ENCODE measurements at regions not wholly inside any gene's neighbourhood (a gene's known extent, or its start where the extent isn't known, plus 50 kb on each side); places are given as distances from the start of the nearest gene placed in this dataset.

DNA sequence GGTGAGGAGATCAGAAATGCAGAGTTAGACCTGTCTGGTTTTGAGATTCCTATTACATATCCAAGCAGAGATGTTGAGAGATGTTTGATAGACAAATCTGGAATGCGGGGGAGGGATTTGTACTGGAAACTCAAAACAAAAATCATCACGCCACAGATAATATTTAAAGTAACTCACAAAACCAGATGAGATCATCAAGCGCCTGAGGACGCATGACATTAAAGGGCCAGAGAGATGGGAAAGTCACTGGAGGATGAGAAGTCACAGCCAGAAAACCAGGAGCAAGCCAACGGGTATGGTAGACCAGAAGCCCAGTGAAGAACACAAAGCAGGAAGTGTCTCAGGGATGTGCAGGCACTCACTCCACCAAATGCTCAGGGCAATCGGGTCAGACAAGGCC lies 87.7 kb downstream of the DLL1 start:
- H3K4me1 ChIP-seq: no peaks in the 10 kb centered on the region
- peak; percentile 32 for DNase-seq (ENCODE audit: low spot score)
- H3K36me3 ChIP-seq: no peaks in the 10 kb centered on the region
- no peaks in the 10 kb centered on the region for H3K9me3 ChIP-seq
- H3K4me3 ChIP-seq: no peak overlapping the region
- H3K27me3 ChIP-seq: no peaks in the 10 kb centered on the region
- H3K27ac ChIP-seq: no peak overlapping the region
- no peak for TF ChIP-seq CTCF (IDR thresholded peaks at IDR 0.05)

GRCh38 chr6:170202416-170203135 lies 88.3 kb downstream of the DLL1 start:
- no peaks in the 10 kb centered on the region for H3K4me1 ChIP-seq
- no peaks in the 10 kb centered on the region for H3K36me3 ChIP-seq
- peak; percentile 34 for DNase-seq (ENCODE audit: low spot score)
- H3K4me3 ChIP-seq: no peak overlapping the region
- H3K27ac ChIP-seq: no peak overlapping the region
- TF ChIP-seq CTCF (IDR thresholded peaks at IDR 0.05): no peak
- H3K9me3 ChIP-seq: no peaks in the 10 kb centered on the region
- H3K27me3 ChIP-seq: no peaks in the 10 kb centered on the region

DNA sequence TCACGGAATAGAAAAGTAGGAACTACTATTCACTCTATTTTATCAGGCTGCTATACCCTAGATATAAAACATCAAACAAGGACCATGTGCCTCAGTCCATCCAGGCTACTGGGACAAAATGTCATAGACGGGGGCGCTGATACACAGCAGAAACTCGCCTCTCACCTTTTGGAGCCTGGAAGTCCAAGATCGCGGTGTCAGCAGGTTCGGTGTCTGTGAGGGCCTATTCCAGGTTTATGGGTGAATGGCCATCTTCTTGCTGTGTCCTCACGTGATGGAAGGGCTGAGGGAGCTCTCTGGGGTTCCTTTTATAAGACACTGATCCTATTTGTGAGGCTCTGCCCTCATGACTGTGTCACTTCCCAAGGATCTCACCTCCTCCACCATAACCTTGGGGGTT lies 89.5 kb downstream of the DLL1 start:
- TF ChIP-seq CTCF (IDR thresholded peaks at IDR 0.05): no peak
- H3K27me3 ChIP-seq: no peaks in the 10 kb centered on the region
- H3K9me3 ChIP-seq: peaks cover 3% of the 10 kb centered on the region in 2 donors
- no peaks in the 10 kb centered on the region for H3K4me1 ChIP-seq
- H3K27ac ChIP-seq: no peak overlapping the region
- H3K4me3 ChIP-seq: no peak overlapping the region
- DNase-seq (ENCODE audit: low spot score): peak; percentile 32
- no peaks in the 10 kb centered on the region for H3K36me3 ChIP-seq

DNA sequence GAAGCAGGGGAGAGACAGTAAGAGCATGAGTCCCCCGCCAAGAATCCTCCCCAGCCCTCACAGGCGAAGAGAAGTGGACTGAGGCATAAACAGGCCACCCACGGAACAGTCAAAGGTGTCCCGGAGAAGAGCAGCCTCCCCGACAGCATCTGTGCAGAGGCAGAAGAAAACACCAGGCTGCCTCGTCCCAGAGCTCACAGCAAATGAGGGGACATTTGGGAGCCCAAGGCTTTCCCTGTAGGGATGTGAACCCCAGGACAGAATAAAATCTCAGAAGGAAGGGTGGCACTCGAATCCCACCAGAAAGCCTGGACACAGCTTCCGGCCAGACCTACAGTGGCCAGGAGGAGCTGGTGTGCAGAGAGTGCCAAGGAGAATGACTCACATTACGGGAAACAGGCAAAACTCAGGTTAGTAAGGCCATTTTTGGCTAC lies 90.4 kb downstream of the DLL1 start:
- H3K27ac ChIP-seq: no peak overlapping the region
- H3K4me3 ChIP-seq: no peak overlapping the region
- H3K27me3 ChIP-seq: no peaks in the 10 kb centered on the region
- DNase-seq (ENCODE audit: low spot score): peak; percentile 52
- no peaks in the 10 kb centered on the region for H3K4me1 ChIP-seq
- TF ChIP-seq CTCF (IDR thresholded peaks at IDR 0.05): no peak
- H3K9me3 ChIP-seq: peaks cover 11 to 12% of the 10 kb centered on the region in 2 donors
- H3K36me3 ChIP-seq: no peaks in the 10 kb centered on the region

- Histone ChIP-seq H3K36me3 (no peaks in the 10 kb centered on the region), H3K9me3 (peaks cover 12 to 19% of the 10 kb centered on the region in 2 donors), H3K27me3 (no peaks in the 10 kb centered on the region), H3K27ac (no peak overlapping the region), H3K4me1 (no peaks in the 10 kb centered on the region), H3K4me3 (no peak overlapping the region)
- peak; percentile 52 for DNase-seq (ENCODE audit: low spot score)
- no peak for TF ChIP-seq CTCF (IDR thresholded peaks at IDR 0.05)
These were observed 91.2 kb downstream of the DLL1 start for GRCh38 chr6:170199716-170200115.

GRCh38 chr6:170198298-170198697 lies 92.6 kb downstream of the DLL1 start:
- TF ChIP-seq CTCF (IDR thresholded peaks at IDR 0.05): no peak
- no peaks in the 10 kb centered on the region for H3K27me3 ChIP-seq
- DNase-seq (ENCODE audit: low spot score): no peak
- no peaks in the 10 kb centered on the region for H3K4me1 ChIP-seq
- no peak overlapping the region for H3K27ac ChIP-seq
- H3K9me3 ChIP-seq: peaks cover 12 to 29% of the 10 kb centered on the region in 2 donors
- no peaks in the 10 kb centered on the region for H3K36me3 ChIP-seq
- no peak overlapping the region for H3K4me3 ChIP-seq
